ENCODE measurements at regions not wholly inside any gene's neighbourhood (a gene's known extent, or its start where the extent isn't known, plus 50 kb on each side); places are given as distances from the start of the nearest gene placed in this dataset.

DNA sequence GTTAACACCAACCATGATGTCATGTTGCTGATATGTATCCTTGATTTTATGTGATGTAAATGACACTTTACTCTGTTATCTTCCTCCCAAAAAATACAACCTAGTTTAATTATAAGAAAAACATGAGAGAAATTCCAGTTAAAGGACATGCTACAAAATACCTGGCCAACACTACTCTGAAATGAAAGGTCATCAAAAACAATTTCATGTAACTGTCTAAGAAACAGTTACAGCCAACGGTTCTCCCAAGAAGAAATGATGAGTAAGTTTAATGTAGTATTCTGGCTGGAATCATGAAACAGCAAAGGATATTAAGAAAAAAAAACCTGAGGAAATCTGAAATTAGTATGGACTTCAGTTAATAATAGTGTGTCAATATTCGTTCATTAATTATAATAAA lies 653.3 kb upstream of the FOXG1 start:
- TF ChIP-seq, protein P1, sequence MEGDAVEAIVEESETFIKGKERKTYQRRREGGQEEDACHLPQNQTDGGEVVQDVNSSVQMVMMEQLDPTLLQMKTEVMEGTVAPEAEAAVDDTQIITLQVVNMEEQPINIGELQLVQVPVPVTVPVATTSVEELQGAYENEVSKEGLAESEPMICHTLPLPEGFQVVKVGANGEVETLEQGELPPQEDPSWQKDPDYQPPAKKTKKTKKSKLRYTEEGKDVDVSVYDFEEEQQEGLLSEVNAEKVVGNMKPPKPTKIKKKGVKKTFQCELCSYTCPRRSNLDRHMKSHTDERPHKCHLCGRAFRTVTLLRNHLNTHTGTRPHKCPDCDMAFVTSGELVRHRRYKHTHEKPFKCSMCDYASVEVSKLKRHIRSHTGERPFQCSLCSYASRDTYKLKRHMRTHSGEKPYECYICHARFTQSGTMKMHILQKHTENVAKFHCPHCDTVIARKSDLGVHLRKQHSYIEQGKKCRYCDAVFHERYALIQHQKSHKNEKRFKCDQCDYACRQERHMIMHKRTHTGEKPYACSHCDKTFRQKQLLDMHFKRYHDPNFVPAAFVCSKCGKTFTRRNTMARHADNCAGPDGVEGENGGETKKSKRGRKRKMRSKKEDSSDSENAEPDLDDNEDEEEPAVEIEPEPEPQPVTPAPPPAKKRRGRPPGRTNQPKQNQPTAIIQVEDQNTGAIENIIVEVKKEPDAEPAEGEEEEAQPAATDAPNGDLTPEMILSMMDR (IDR thresholded peaks at IDR 0.05; ENCODE audit: insufficient read depth, low read length, poor library complexity, severe bottlenecking): no peak
- no peak for TF ChIP-seq EZH2phosphoT487 (conservative IDR thresholded peaks at IDR 0.05; ENCODE audit: low read length)

All from SU-DHL-6 (cell line).